A673 (cell line): ENCODE measurements at regions not wholly inside any gene's neighbourhood (a gene's known extent, or its start where the extent isn't known, plus 50 kb on each side); places are given as distances from the start of the nearest gene placed in this dataset.

Experiments
- EZH2 ChIP-seq: fragments of 200-600 bp; sonication (generic); IDR thresholded peaks from 2 replicates; pipeline ENCODE4 v1.6.1; 2017; ENCODE audit warnings: borderline replicate concordance, low read depth, mild to moderate bottlenecking, mixed read lengths, antibody characterized with exemption, low read length; ENCODE audit not compliant: poor library complexity, severe bottlenecking
- TF ChIP-seq, protein P1 (sequence below): fragments of 300-800, 200-600 bp; sonication (generic); conservative IDR thresholded peaks from 2 replicates; pipeline ENCODE4 v1.5.1; 2017; ENCODE audit warnings: low read depth, mild to moderate bottlenecking, antibody characterized with exemption, low read length, moderate library complexity, mixed read lengths

DNA sequence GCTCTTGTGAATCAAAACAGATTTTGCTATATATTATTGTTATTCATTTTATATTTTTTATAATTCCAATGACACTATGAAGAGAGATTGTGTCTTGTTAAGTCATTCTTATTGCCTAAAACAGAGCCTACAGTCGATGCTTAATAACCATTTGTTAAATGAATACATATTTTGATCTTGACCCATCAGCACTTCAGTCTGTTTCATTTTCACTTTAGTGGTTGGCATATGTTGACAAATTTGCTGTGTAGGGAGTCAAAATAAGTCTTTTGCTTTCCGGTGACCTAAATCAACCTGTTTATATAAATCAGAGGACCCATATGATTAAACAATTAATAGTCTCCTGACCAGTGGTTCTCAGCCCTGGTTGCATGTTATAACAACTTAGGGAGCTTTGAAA, 97.1 kb downstream of the TXNL1 start:
- TF ChIP-seq, protein P1, sequence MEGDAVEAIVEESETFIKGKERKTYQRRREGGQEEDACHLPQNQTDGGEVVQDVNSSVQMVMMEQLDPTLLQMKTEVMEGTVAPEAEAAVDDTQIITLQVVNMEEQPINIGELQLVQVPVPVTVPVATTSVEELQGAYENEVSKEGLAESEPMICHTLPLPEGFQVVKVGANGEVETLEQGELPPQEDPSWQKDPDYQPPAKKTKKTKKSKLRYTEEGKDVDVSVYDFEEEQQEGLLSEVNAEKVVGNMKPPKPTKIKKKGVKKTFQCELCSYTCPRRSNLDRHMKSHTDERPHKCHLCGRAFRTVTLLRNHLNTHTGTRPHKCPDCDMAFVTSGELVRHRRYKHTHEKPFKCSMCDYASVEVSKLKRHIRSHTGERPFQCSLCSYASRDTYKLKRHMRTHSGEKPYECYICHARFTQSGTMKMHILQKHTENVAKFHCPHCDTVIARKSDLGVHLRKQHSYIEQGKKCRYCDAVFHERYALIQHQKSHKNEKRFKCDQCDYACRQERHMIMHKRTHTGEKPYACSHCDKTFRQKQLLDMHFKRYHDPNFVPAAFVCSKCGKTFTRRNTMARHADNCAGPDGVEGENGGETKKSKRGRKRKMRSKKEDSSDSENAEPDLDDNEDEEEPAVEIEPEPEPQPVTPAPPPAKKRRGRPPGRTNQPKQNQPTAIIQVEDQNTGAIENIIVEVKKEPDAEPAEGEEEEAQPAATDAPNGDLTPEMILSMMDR, result no peak
- no peak for TF ChIP-seq EZH2
